ENCODE measurements at regions not wholly inside any gene's neighbourhood (a gene's known extent, or its start where the extent isn't known, plus 50 kb on each side); places are given as distances from the start of the nearest gene placed in this dataset.

DNA sequence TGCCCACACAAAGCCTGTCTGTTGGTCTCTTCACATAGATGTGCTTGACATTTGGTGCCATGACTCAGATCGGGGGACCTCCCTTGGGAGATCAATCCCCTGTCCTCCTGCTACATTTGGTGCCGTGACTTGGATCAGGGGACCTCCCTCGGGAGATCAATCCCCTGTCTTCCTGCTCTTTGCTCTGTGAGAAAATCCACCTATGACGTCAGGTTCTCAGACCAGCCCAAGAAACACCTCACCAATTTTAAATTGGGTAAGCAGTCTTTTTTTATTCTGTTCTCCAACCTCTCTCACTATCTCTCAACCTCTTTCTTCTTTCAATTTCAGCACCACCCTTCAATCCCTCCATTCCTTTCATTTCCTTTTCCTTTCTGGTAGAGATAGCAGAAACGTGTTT is 159.6 kb upstream of the AGTR2 start:
- Histone ChIP-seq H2AFZ (ENCODE audit: low read length) (no peak overlapping the region), H3T11ph (ENCODE audit: low read length) (no peak overlapping the region), H2BK12ac (ENCODE audit: insufficient read length, low read depth, low read length) (no peak overlapping the region), H2BK20ac (ENCODE audit: low read depth, low read length, poor library complexity, severe bottlenecking) (no peak overlapping the region), H4K91ac (ENCODE audit: insufficient read length, low read depth, low read length) (no peak overlapping the region), H2BK15ac (ENCODE audit: low read depth, low read length) (no peak overlapping the region), H3K79me1 (ENCODE audit: insufficient read depth, low read depth, low read length, poor library complexity, severe bottlenecking) (no peaks in the 10 kb centered on the region), H3K23ac (ENCODE audit: insufficient read length, low read depth, low read length) (no peak overlapping the region), H3K23me2 (ENCODE audit: insufficient read length, low read depth, low read length, poor library complexity, severe bottlenecking) (no peaks in the 10 kb centered on the region), H3K27ac (ENCODE audit: insufficient read length, low read depth, low read length) (no peak overlapping the region), H3K9me3 (ENCODE audit: control insufficient read depth, low read depth, low read length) (peaks cover 6% of the 10 kb centered on the region), H3K79me2 (ENCODE audit: insufficient read depth, low read length) (no peaks in the 10 kb centered on the region), H2BK5ac (ENCODE audit: insufficient read length, low read length) (no peak overlapping the region), H3K14ac (ENCODE audit: insufficient read depth, low read length) (no peak overlapping the region), H3K4me2 (ENCODE audit: insufficient read depth, insufficient read length, low read length) (no peak overlapping the region), H4K8ac (replicated peaks; ENCODE audit: insufficient read length, low read depth, low read length) (no peak overlapping the region), H3K27me3 (ENCODE audit: insufficient read depth, low read length) (no peaks in the 10 kb centered on the region; the same call in 1 of the 2 replicates), H3K4ac (ENCODE audit: low read depth, low read length) (no peak overlapping the region), H3K18ac (ENCODE audit: insufficient read length, low read depth, low read length) (no peak overlapping the region), H4K20me1 (ENCODE audit: control insufficient read depth, insufficient read depth, insufficient read length) (no peaks in the 10 kb centered on the region), H4K5ac (ENCODE audit: insufficient read length, low read depth, low read length) (no peak overlapping the region), H3K4me1 (ENCODE audit: insufficient read depth, low read length) (peaks cover 9% of the 10 kb centered on the region; the same call in 1 of the 2 replicates), H2AK5ac (ENCODE audit: insufficient read length, low read length) (no peak overlapping the region), H2BK120ac (ENCODE audit: low read depth, low read length, poor library complexity, severe bottlenecking) (no peak overlapping the region), H3K9ac (ENCODE audit: extremely low read depth, insufficient read length, low read length) (no peak overlapping the region), H3K56ac (ENCODE audit: insufficient read length, low read depth, low read length) (no peak overlapping the region)
- H3K27ac Mint-ChIP-seq = no peak overlapping the region
- no peak for DNase-seq
- TF ChIP-seq, protein P1, sequence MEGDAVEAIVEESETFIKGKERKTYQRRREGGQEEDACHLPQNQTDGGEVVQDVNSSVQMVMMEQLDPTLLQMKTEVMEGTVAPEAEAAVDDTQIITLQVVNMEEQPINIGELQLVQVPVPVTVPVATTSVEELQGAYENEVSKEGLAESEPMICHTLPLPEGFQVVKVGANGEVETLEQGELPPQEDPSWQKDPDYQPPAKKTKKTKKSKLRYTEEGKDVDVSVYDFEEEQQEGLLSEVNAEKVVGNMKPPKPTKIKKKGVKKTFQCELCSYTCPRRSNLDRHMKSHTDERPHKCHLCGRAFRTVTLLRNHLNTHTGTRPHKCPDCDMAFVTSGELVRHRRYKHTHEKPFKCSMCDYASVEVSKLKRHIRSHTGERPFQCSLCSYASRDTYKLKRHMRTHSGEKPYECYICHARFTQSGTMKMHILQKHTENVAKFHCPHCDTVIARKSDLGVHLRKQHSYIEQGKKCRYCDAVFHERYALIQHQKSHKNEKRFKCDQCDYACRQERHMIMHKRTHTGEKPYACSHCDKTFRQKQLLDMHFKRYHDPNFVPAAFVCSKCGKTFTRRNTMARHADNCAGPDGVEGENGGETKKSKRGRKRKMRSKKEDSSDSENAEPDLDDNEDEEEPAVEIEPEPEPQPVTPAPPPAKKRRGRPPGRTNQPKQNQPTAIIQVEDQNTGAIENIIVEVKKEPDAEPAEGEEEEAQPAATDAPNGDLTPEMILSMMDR (conservative IDR thresholded peaks at IDR 0.05) = no peak
- peaks cover 18 to 19% of the 10 kb centered on the region in 2 experiments for H3K4me1 Mint-ChIP-seq
- WGBS (ENCODE audit: extremely low coverage, insufficient read length, low lambda C conversion rate) = no CpG with 5 or more reads among the region's 5 CpGs
- peaks cover 19 to 29% (median 20%) of the 10 kb centered on the region in 3 experiments for H3K36me3 Mint-ChIP-seq (ENCODE audit: insufficient read depth in 1 of 3, low read depth in 3 of 3)
- H3K4me3 Mint-ChIP-seq = no peak overlapping the region
- H3K27me3 Mint-ChIP-seq (ENCODE audit: low read depth) = peaks cover 14% of the 10 kb centered on the region
- H3K9me3 Mint-ChIP-seq = peaks cover 36% of the 10 kb centered on the region in 2 experiments
